ENCODE measurements at regions not wholly inside any gene's neighbourhood (a gene's known extent, or its start where the extent isn't known, plus 50 kb on each side); places are given as distances from the start of the nearest gene placed in this dataset.

DNA sequence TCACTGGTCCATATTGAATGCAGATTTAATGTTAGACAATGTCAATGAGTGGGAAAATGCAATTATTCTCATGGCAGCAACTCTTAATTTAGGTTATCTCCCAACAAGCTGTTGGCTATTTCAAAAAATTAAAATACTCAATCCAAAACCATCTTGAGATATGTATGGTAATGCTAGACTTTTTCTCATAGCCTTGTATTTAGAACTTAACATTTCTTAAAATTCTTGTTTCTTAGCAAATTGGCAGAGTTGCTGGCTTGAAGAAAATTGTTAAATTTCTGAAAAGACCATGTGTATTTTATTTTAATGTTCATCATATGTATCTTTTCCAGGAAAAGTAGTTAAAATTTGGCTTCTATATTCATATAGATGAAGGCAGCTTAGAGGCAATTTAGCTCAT lies 1355.1 kb downstream of the PCDH9 start:
- no peaks in the 10 kb centered on the region for H3K27me3 ChIP-seq (ENCODE audit: control insufficient read depth in 4 of 4, insufficient read depth in 4 of 4, low read length in 3 of 4)
- H3K4me3 ChIP-seq (ENCODE audit: low read depth in 1 of 3, low read length in 3 of 3): no peak overlapping the region
- TF ChIP-seq YY1 (IDR thresholded peaks at IDR 0.05) (no peak), FOXA1 (IDR thresholded peaks at IDR 0.05) (no peak), ATF3 (IDR thresholded peaks at IDR 0.05) (no peak), HNF4A (conservative IDR thresholded peaks at IDR 0.05) (no peak), JUND (IDR thresholded peaks at IDR 0.05) (no peak), SP1 (IDR thresholded peaks at IDR 0.05) (no peak), FOXA2 (IDR thresholded peaks at IDR 0.05) (no peak), TAF1 (conservative IDR thresholded peaks at IDR 0.05) (no peak), NR2F2 (IDR thresholded peaks at IDR 0.05) (no peak), GABPA (IDR thresholded peaks at IDR 0.05 in 1 of 2, conservative IDR thresholded peaks at IDR 0.05 in 1 of 2) (no peak), HNF4G (IDR thresholded peaks at IDR 0.05) (no peak), RAD21 (IDR thresholded peaks at IDR 0.05) (no peak)
- TF ChIP-seq, protein P1, sequence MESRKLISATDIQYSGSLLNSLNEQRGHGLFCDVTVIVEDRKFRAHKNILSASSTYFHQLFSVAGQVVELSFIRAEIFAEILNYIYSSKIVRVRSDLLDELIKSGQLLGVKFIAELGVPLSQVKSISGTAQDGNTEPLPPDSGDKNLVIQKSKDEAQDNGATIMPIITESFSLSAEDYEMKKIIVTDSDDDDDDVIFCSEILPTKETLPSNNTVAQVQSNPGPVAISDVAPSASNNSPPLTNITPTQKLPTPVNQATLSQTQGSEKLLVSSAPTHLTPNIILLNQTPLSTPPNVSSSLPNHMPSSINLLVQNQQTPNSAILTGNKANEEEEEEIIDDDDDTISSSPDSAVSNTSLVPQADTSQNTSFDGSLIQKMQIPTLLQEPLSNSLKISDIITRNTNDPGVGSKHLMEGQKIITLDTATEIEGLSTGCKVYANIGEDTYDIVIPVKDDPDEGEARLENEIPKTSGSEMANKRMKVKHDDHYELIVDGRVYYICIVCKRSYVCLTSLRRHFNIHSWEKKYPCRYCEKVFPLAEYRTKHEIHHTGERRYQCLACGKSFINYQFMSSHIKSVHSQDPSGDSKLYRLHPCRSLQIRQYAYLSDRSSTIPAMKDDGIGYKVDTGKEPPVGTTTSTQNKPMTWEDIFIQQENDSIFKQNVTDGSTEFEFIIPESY (IDR thresholded peaks at IDR 0.05): no peak
- TF ChIP-seq, protein P2, sequence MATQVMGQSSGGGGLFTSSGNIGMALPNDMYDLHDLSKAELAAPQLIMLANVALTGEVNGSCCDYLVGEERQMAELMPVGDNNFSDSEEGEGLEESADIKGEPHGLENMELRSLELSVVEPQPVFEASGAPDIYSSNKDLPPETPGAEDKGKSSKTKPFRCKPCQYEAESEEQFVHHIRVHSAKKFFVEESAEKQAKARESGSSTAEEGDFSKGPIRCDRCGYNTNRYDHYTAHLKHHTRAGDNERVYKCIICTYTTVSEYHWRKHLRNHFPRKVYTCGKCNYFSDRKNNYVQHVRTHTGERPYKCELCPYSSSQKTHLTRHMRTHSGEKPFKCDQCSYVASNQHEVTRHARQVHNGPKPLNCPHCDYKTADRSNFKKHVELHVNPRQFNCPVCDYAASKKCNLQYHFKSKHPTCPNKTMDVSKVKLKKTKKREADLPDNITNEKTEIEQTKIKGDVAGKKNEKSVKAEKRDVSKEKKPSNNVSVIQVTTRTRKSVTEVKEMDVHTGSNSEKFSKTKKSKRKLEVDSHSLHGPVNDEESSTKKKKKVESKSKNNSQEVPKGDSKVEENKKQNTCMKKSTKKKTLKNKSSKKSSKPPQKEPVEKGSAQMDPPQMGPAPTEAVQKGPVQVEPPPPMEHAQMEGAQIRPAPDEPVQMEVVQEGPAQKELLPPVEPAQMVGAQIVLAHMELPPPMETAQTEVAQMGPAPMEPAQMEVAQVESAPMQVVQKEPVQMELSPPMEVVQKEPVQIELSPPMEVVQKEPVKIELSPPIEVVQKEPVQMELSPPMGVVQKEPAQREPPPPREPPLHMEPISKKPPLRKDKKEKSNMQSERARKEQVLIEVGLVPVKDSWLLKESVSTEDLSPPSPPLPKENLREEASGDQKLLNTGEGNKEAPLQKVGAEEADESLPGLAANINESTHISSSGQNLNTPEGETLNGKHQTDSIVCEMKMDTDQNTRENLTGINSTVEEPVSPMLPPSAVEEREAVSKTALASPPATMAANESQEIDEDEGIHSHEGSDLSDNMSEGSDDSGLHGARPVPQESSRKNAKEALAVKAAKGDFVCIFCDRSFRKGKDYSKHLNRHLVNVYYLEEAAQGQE (IDR thresholded peaks at IDR 0.05): no peak
- TF ChIP-seq, protein P3, sequence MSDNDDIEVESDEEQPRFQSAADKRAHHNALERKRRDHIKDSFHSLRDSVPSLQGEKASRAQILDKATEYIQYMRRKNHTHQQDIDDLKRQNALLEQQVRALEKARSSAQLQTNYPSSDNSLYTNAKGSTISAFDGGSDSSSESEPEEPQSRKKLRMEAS (IDR thresholded peaks at IDR 0.05): no peak
- H3K4me1 ChIP-seq (ENCODE audit: control insufficient read depth in 4 of 4, insufficient read depth in 4 of 4, low read length in 3 of 4): no peaks in the 10 kb centered on the region
- no peak overlapping the region for H3K27ac ChIP-seq (ENCODE audit: low read depth in 1 of 2, low read length in 2 of 2)
- DNase-seq (ENCODE audit: low spot score): no peak
- no peak overlapping the region for H3K9ac ChIP-seq (ENCODE audit: low read depth in 1 of 2, low read length in 2 of 2)
- H3K36me3 ChIP-seq (ENCODE audit: control insufficient read depth in 4 of 4, insufficient read depth in 3 of 4, low read depth in 1 of 4, low read length in 3 of 4): no peaks in the 10 kb centered on the region
- no peaks in the 10 kb centered on the region for H3K9me3 ChIP-seq (ENCODE audit: control insufficient read depth in 4 of 4, low read length in 3 of 4)

GRCh38 chr13:65872448-65872847 lies 1357.7 kb downstream of the PCDH9 start:
- Histone ChIP-seq H3K9ac (ENCODE audit: low read depth in 1 of 2, low read length in 2 of 2) (no peak overlapping the region), H3K4me1 (ENCODE audit: control insufficient read depth in 4 of 4, insufficient read depth in 4 of 4, low read length in 3 of 4) (no peaks in the 10 kb centered on the region), H3K36me3 (ENCODE audit: control insufficient read depth in 4 of 4, insufficient read depth in 3 of 4, low read depth in 1 of 4, low read length in 3 of 4) (no peaks in the 10 kb centered on the region), H3K27me3 (ENCODE audit: control insufficient read depth in 4 of 4, insufficient read depth in 4 of 4, low read length in 3 of 4) (no peaks in the 10 kb centered on the region), H3K9me3 (ENCODE audit: control insufficient read depth in 4 of 4, low read length in 3 of 4) (no peaks in the 10 kb centered on the region), H3K27ac (ENCODE audit: low read depth in 1 of 2, low read length in 2 of 2) (no peak overlapping the region), H3K4me3 (ENCODE audit: low read depth in 1 of 3, low read length in 3 of 3) (no peak overlapping the region)
- TF ChIP-seq HNF4A (conservative IDR thresholded peaks at IDR 0.05) (no peak), HNF4G (IDR thresholded peaks at IDR 0.05) (no peak), FOXA2 (IDR thresholded peaks at IDR 0.05) (no peak), SP1 (IDR thresholded peaks at IDR 0.05) (no peak), GABPA (IDR thresholded peaks at IDR 0.05 in 1 of 2, conservative IDR thresholded peaks at IDR 0.05 in 1 of 2) (no peak)
- TF ChIP-seq, protein P3 (IDR thresholded peaks at IDR 0.05): no peak
- TF ChIP-seq, protein P1 (IDR thresholded peaks at IDR 0.05): no peak
- DNase-seq (ENCODE audit: low spot score): no peak

Measured in liver (tissue), 6 donors.